RWPE1 (cell line): ENCODE measurements at regions not wholly inside any gene's neighbourhood (a gene's known extent, or its start where the extent isn't known, plus 50 kb on each side); places are given as distances from the start of the nearest gene placed in this dataset.

Source experiments
- CTCF ChIA-PET: fragments of 350-600 bp; sonication (Branson Sonifier 250); formaldehyde crosslinking; extraction: SDS; loops from one replicate; lab custom pipeline; 2021; lab: Yijun Ruan, JAX
- POLR2A ChIA-PET: fragments of 400-600 bp; formaldehyde crosslinking; extraction: SDS; loops from one replicate; lab custom pipeline; 2020; ENCODE audit warnings: antibody characterized with exemption; ENCODE audit not compliant: low non-redundant PET; lab: Yijun Ruan, JAX
- DNase-seq: peaks from one replicate; pipeline ENCODE4 v3.0.0; 2012; ENCODE audit warnings: low spot score
- H3K27ac ChIP-seq: fragments of 450-650 bp; 2 replicates; pipeline ENCODE4 v1.5.1; 2017
- TF ChIP-seq, protein P1 (sequence below): fragments of 450-650 bp; conservative IDR thresholded peaks from 2 replicates; pipeline ENCODE4 v1.5.1; 2017; ENCODE audit warnings: low read depth, mild to moderate bottlenecking

DNA sequence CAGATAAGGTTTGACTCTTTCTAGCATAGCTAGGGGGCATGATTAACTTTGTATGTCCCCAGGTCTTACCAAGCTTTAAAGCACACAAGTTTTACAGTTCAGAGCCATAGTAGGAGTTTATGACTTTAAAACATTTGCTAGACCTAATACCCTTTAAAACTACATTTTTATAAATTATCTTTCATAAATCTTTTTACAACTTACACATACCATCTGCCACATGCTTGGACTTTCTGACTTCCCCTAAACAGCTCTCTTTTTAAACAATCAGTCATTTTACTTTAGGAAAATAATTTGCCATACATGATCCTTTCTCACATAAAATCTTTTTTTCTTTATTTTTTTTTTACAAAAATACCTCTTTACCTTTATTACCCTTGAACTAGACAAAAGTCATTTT lies 735.3 kb upstream of the CADM2 start:
- TF ChIP-seq, protein P1, sequence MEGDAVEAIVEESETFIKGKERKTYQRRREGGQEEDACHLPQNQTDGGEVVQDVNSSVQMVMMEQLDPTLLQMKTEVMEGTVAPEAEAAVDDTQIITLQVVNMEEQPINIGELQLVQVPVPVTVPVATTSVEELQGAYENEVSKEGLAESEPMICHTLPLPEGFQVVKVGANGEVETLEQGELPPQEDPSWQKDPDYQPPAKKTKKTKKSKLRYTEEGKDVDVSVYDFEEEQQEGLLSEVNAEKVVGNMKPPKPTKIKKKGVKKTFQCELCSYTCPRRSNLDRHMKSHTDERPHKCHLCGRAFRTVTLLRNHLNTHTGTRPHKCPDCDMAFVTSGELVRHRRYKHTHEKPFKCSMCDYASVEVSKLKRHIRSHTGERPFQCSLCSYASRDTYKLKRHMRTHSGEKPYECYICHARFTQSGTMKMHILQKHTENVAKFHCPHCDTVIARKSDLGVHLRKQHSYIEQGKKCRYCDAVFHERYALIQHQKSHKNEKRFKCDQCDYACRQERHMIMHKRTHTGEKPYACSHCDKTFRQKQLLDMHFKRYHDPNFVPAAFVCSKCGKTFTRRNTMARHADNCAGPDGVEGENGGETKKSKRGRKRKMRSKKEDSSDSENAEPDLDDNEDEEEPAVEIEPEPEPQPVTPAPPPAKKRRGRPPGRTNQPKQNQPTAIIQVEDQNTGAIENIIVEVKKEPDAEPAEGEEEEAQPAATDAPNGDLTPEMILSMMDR: no peak
- no peak for DNase-seq
- ChIA-PET POLR2A (no interaction called here), CTCF (no interaction called here)
- H3K27ac ChIP-seq: no peak overlapping the region

DNA sequence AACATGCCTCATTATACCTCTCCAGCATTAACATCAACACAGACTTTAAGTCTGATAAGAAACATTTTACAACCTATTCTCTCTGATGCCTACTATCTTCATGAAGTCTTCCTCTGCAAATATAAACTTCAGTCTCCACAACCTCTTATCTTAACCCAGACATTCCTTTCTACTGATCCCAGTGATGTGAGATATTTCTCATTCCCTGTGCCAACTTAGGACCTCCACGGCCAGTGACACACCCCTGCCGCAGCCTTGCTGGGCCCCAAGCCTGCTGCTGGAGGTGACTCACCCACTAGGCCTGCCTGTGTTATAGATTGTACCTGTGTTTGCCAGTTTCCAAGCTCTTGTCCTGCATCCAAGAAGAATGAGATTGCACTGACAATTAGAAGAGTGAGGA lies 734.5 kb upstream of the CADM2 start:
- CTCF ChIA-PET: no interaction called here
- DNase-seq: no peak
- POLR2A ChIA-PET: no interaction called here
- H3K27ac ChIP-seq: no peak overlapping the region
- TF ChIP-seq, protein P1: no peak

DNA sequence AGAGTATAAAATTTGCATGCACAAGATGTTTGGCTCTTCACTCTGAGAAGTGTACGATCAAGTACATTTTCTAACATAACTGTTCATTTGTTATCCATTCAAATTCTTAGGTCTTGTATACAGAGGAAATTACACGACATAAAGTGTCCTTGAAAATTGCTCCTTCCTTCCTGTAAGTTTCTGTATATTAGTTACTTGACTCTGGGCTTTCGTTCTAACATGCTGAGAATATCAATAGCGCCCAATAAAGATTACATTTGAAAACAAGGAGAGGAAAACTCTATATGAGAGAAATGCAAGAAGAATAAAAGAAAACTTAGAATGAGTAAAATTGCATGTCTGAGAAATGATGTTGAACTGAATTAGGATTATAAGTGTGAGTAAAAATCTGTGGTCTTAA lies 722.5 kb upstream of the CADM2 start:
- ChIA-PET CTCF (interaction anchor here (0.7 kb wide), 1 partner anchor 1217 kb away, joined by 4 read pairs; no protein-coding TSS in a partner anchor), POLR2A (no interaction called here)

DNA sequence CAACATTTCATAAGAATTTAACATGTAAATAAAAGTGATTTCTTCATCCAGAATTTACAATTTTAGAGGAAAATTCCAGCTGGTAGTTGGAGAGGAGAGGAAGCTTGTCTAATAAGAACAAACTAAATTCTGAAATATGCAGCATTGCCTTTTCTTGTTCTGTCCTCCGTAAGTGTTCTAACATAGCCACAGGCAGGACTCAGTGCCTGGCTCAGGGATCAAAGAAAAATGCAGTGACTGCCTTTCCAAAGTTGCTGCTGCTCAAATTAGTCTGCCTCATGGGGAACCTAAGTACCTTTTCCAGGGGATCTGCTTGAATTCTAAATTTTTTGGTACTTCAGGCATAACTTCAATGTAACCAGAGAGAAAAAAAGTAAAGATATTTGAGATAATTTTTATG lies 713.0 kb upstream of the CADM2 start:
- no peak overlapping the region for H3K27ac ChIP-seq
- DNase-seq: no peak
- ChIA-PET CTCF (no interaction called here), POLR2A (no interaction called here)
- TF ChIP-seq, protein P1: no peak

More for the DNA sequence above, 722.5 kb upstream of the CADM2 start:
- no peak overlapping the region for H3K27ac ChIP-seq
- DNase-seq: no peak
- TF ChIP-seq, protein P1: no peak

DNA sequence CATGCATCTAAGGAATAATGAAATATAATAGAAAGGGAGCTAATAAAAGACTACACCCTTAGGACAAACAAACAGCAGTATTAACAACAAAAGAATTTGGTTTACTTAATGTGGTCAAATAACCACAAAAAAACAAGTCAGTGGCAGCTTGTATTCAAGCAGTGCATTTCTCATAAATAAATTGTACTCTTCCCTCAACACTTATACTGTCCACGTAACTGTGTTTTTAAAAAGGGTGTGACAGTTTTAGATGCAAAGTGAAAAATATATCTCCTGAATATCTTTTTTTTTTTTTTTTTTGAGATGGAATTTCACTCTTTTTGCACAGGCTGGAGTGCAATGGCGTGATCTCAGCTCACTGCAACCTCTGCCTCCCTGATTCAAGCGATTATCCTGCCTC lies 698.2 kb upstream of the CADM2 start:
- DNase-seq: no peak
- CTCF ChIA-PET: no interaction called here
- POLR2A ChIA-PET: no interaction called here
- H3K27ac ChIP-seq: no peak overlapping the region
- TF ChIP-seq, protein P1: no peak

DNA sequence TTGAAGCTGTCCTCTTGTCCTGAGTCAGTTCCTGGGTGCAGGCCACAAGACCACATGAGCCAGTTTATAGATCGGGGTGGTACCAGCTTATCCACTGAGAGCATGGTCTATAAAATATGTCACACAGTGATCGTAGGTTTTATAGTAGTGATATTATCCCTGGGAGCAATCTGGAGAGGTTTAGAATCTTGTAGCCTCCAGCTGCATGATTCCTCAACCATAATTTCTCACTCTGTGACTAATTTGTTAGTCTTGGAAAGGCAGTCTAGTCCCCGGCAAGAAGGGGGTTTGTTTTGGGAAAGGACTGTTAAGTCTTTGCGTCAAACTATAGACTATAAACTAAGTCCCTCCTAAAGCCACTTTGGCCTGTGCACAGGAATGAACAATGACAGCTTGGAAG lies 693.0 kb upstream of the CADM2 start:
- POLR2A ChIA-PET: no interaction called here
- no peak for DNase-seq
- CTCF ChIA-PET: no interaction called here
- TF ChIP-seq, protein P1: no peak
- H3K27ac ChIP-seq: no peak overlapping the region

DNA sequence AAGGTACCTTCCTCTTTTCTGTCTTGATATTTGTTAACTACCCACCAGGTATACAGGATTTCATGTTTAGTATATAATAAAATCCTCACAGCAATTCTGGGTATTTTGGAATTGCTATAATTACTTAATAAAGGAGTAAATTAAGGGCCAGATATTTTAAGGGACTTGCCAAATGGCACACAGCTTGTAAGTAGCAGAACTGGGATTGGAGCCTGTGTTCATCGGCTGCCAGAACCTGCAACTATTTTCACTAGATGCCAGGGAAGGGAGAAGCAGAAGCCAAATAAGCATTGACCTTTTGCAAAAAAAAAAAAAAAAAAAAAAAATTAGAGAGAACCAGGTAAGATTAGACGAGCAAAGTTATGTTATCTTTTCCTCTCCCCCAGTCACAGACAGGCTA lies 683.3 kb upstream of the CADM2 start:
- POLR2A ChIA-PET: no interaction called here
- DNase-seq: no peak
- TF ChIP-seq, protein P1: no peak
- H3K27ac ChIP-seq: no peak overlapping the region
- CTCF ChIA-PET: no interaction called here
